HL-60 (cell line): ENCODE measurements at regions not wholly inside any gene's neighbourhood (a gene's known extent, or its start where the extent isn't known, plus 50 kb on each side); places are given as distances from the start of the nearest gene placed in this dataset.

Experiments
- CTCF ChIP-seq: IDR thresholded peaks from one replicate; pipeline ENCODE4 v1.5.1; 2011; ENCODE audit warnings: low read length, control low read depth, inconsistent platforms; ENCODE audit not compliant: insufficient read depth
- GABPA ChIP-seq: IDR thresholded peaks from 2 replicates; pipeline ENCODE4 v1.6.1; 2012; ENCODE audit warnings: low read depth
- POLR2AphosphoS5 ChIP-seq: IDR thresholded peaks from 2 replicates; pipeline ENCODE4 v1.6.1; 2012; ENCODE audit warnings: low read depth
- REST ChIP-seq: IDR thresholded peaks from 2 replicates; pipeline ENCODE4 v1.6.1; 2012; ENCODE audit warnings: low read depth; ENCODE audit not compliant: insufficient replicate concordance
- SPI1 ChIP-seq: IDR thresholded peaks from 2 replicates; pipeline ENCODE4 v1.6.1; 2012; ENCODE audit warnings: low read depth, mild to moderate bottlenecking, borderline replicate concordance

GRCh38 chrY:15364996-15365395, 840.7 kb downstream of the NLGN4Y start:
- no peak for TF ChIP-seq CTCF
- TF ChIP-seq POLR2AphosphoS5: no peak
- TF ChIP-seq REST: no peak
- TF ChIP-seq GABPA: no peak
- TF ChIP-seq SPI1: no peak
